GM12878 (cell line): ENCODE measurements at regions not wholly inside any gene's neighbourhood (a gene's known extent, or its start where the extent isn't known, plus 50 kb on each side); places are given as distances from the start of the nearest gene placed in this dataset.

Experiments
- ATAC-seq: fragments of 200-7000 bp; cut with Tn5 transposase; 3 replicates; pipeline ENCODE4 v1.9.1; 2020; ENCODE audit warnings: mild to moderate bottlenecking, moderate library complexity
- BruUV-seq: library from RNA; stranded (reverse); fragments of 400-500 nt; replicated peaks from 2 replicates; lab custom pipeline; 2021; lab: Mats Ljungman, UMichigan
- CTCF ChIA-PET: fragments of 300-600 bp; sonication (Branson Sonifier 250); formaldehyde crosslinking; extraction: SDS; loops from one replicate; lab custom pipeline; 2021; ENCODE audit warnings: inconsistent platforms; lab: Yijun Ruan, JAX
- POLR2A ChIA-PET: fragments of 350-600 bp; formaldehyde crosslinking; extraction: SDS; loops from one replicate; lab custom pipeline; 2021; ENCODE audit warnings: inconsistent platforms; lab: Charles Lee
- RAD21 ChIA-PET: fragments of 300-600 bp; sonication (Branson Sonifier 250); formaldehyde crosslinking; loops from one replicate; lab custom pipeline; 2023; ENCODE audit warnings: antibody characterized with exemption; ENCODE audit not compliant: unreplicated experiment; lab: Charles Lee
- SMC1A ChIA-PET: fragments of 300-600 bp; sonication (Branson Sonifier 250); formaldehyde crosslinking; loops from one replicate; lab custom pipeline; 2023; ENCODE audit not compliant: unreplicated experiment, uncharacterized antibody; lab: Charles Lee
- DNase-seq: peaks from one replicate; pipeline ENCODE4 v3.0.0-alpha.2; 2011; ENCODE audit warnings: low read depth, low spot score
- FAIRE-seq: peaks from 3 replicates; lab custom pipeline; 2011; peaks lifted over from hg19 to GRCh38; lab: Jason Lieb, UNC
- H2AFZ ChIP-seq: 2 replicates; pipeline ENCODE4 v1.6.0; 2011; ENCODE audit warnings: low read depth, low read length, control low read depth; ENCODE audit not compliant: control insufficient read depth
- H3K27ac ChIP-seq: 2 replicates; pipeline ENCODE4 v1.5.1; 2011; ENCODE audit warnings: control low read depth; ENCODE audit not compliant: control insufficient read depth, insufficient read depth
- H3K27me3 ChIP-seq, 2 experiments: replicated peaks in 1 of 2; 2 replicates each; pipeline versions ENCODE4 v1.6.0 to v1.6.1; 2011; ENCODE audit warnings: low read length in 1 of 2; ENCODE audit not compliant: control insufficient read depth in 2 of 2, insufficient read depth in 2 of 2
- H3K36me3 ChIP-seq, 2 experiments: 2 replicates each; pipeline ENCODE4 v1.5.1; 2011; ENCODE audit warnings: low read length in 1 of 2; ENCODE audit not compliant: control insufficient read depth in 2 of 2, insufficient read depth in 2 of 2
- H3K4me1 ChIP-seq: 2 replicates; pipeline ENCODE4 v1.6.1; 2011; ENCODE audit warnings: mild to moderate bottlenecking, low read length, moderate library complexity, mixed read lengths; ENCODE audit not compliant: control insufficient read depth, insufficient read depth
- H3K4me2 ChIP-seq: 2 replicates; pipeline ENCODE4 v1.6.0; 2011; ENCODE audit warnings: control low read depth; ENCODE audit not compliant: control insufficient read depth, insufficient read depth
- H3K4me3 ChIP-seq: fragments of 200-600 bp; sonication (generic); 2 replicates; pipeline ENCODE4 v1.5.1; 2016
- H3K79me2 ChIP-seq: 2 replicates; pipeline ENCODE4 v1.6.0; 2011; ENCODE audit warnings: low read length; ENCODE audit not compliant: control insufficient read depth, insufficient read depth
- H3K9ac ChIP-seq: 2 replicates; pipeline ENCODE4 v1.8.0; 2011; ENCODE audit warnings: low read length, control low read depth, mixed read lengths; ENCODE audit not compliant: control insufficient read depth, insufficient read depth
- H3K9me3 ChIP-seq: replicated peaks from 3 replicates; pipeline ENCODE4 v1.5.1; 2011; ENCODE audit warnings: mild to moderate bottlenecking, low read length; ENCODE audit not compliant: control insufficient read depth, insufficient read depth
- H4K20me1 ChIP-seq: 2 replicates; pipeline ENCODE4 v1.6.0; 2011; ENCODE audit not compliant: control insufficient read depth, insufficient read depth
- EED ChIP-seq: sonication (generic); IDR thresholded peaks from 2 replicates; pipeline ENCODE4 v1.6.1; 2016; ENCODE audit warnings: antibody characterized with exemption, low read depth
- JUND ChIP-seq: IDR thresholded peaks from 2 replicates; pipeline ENCODE4 v1.6.1; 2012; ENCODE audit warnings: low read depth, mild to moderate bottlenecking, low read length, improper control_type of control experiment, moderate library complexity
- MYC ChIP-seq: IDR thresholded peaks from 2 replicates; pipeline ENCODE4 v1.6.1; 2011; ENCODE audit warnings: mild to moderate bottlenecking, low read length, moderate library complexity, inconsistent platforms; ENCODE audit not compliant: insufficient read depth, insufficient replicate concordance, insufficient read length, severe bottlenecking
- SMARCA5 ChIP-seq: fragments of 450-650 bp; IDR thresholded peaks from 2 replicates; pipeline ENCODE4 v1.6.1; 2017; ENCODE audit warnings: mild to moderate bottlenecking
- SUPT20H ChIP-seq: IDR thresholded peaks from 2 replicates; pipeline ENCODE4 v1.6.1; 2011; ENCODE audit warnings: low read depth, mild to moderate bottlenecking, low read length, moderate library complexity, borderline replicate concordance; ENCODE audit not compliant: control insufficient read depth
- ZNF274 ChIP-seq: IDR thresholded peaks from one replicate; pipeline ENCODE4 v1.8.0; 2011; ENCODE audit not compliant: insufficient read length, insufficient read depth
- ZZZ3 ChIP-seq: IDR thresholded peaks from 2 replicates; pipeline ENCODE4 v1.6.1; 2011; ENCODE audit warnings: low read depth; ENCODE audit not compliant: control insufficient read depth, insufficient read length
- WGBS: methylation state at CpG from one replicate; pipeline ENCODE4 v1.1.6; 2016; ENCODE audit warnings: low lambda C conversion rate; ENCODE audit not compliant: insufficient replicate concordance, insufficient coverage; ENCODE audit errors: missing lambda C conversion rate; 5-methylcytosine and 5-hydroxymethylcytosine counted together
- in situ Hi-C: fragments of 300-500 bp; cut with MboI; formaldehyde crosslinking; loops from 9 replicates; pipeline ENCODE4 v1.14.3; 2018; ENCODE audit warnings: mixed read lengths
- intact Hi-C: fragments of 100-400 bp; cut with micrococcal nuclease; formaldehyde crosslinking; loops from one replicate; pipeline ENCODE4 v1.14.2; 2022; ENCODE audit not compliant: unreplicated experiment
- TF ChIP-seq, protein P1 (sequence below), 3 experiments: IDR thresholded peaks in 2 of 3; conservative IDR thresholded peaks in 1 of 3; 2 replicates each; pipeline ENCODE4 v1.5.1; 2011; ENCODE audit warnings: low read depth in 3 of 3, low read length in 3 of 3, mild to moderate bottlenecking in 3 of 3, control low read depth in 2 of 3, moderate library complexity in 2 of 3, inconsistent platforms in 1 of 3, mixed read lengths in 1 of 3; ENCODE audit not compliant: control insufficient read depth in 2 of 3, insufficient read depth in 1 of 3; ENCODE audit errors: extremely low read depth in 1 of 3

- in situ Hi-C loops: no loop called here
- H3K4me2 ChIP-seq: no peak overlapping the region
- H4K20me1 ChIP-seq: no peaks in the 10 kb centered on the region
- no TSS peak for BruUV-seq
- ChIA-PET RAD21 (no interaction called here), POLR2A (no interaction called here), SMC1A (no interaction called here), CTCF (no interaction called here)
- WGBS: 0% methylated on average over 1 of the region's 1 CpG
- no peak for ATAC-seq
- no peak overlapping the region for H3K9ac ChIP-seq
- H3K4me3 ChIP-seq: no peak overlapping the region
- no peaks in the 10 kb centered on the region for H3K4me1 ChIP-seq
- FAIRE-seq: no peak
- no peak overlapping the region for H2AFZ ChIP-seq
- no peak overlapping the region for H3K27ac ChIP-seq
- DNase-seq: no peak
- H3K27me3 ChIP-seq: no peaks in the 10 kb centered on the region
- no peaks in the 10 kb centered on the region for H3K36me3 ChIP-seq
- no peaks in the 10 kb centered on the region for H3K9me3 ChIP-seq
- TF ChIP-seq JUND (no peak), MYC (no peak), SUPT20H (no peak), SMARCA5 (no peak), ZNF274 (no peak), ZZZ3 (no peak), EED (no peak)
- TF ChIP-seq, protein P1, sequence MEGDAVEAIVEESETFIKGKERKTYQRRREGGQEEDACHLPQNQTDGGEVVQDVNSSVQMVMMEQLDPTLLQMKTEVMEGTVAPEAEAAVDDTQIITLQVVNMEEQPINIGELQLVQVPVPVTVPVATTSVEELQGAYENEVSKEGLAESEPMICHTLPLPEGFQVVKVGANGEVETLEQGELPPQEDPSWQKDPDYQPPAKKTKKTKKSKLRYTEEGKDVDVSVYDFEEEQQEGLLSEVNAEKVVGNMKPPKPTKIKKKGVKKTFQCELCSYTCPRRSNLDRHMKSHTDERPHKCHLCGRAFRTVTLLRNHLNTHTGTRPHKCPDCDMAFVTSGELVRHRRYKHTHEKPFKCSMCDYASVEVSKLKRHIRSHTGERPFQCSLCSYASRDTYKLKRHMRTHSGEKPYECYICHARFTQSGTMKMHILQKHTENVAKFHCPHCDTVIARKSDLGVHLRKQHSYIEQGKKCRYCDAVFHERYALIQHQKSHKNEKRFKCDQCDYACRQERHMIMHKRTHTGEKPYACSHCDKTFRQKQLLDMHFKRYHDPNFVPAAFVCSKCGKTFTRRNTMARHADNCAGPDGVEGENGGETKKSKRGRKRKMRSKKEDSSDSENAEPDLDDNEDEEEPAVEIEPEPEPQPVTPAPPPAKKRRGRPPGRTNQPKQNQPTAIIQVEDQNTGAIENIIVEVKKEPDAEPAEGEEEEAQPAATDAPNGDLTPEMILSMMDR (IDR thresholded peaks at IDR 0.05 in 2 of 3, conservative IDR thresholded peaks at IDR 0.05 in 1 of 3; ENCODE audit: control insufficient read depth in 2 of 3, extremely low read depth in 1 of 3, insufficient read depth in 1 of 3, low read depth in 3 of 3, low read length in 3 of 3): no peak
- intact Hi-C loops: no loop called here
- H3K79me2 ChIP-seq: no peaks in the 10 kb centered on the region
Measured at GRCh38 chr5:128825826-128826225, 139.5 kb upstream of the SLC27A6 start.
